ENCODE measurements at regions not wholly inside any gene's neighbourhood (a gene's known extent, or its start where the extent isn't known, plus 50 kb on each side); places are given as distances from the start of the nearest gene placed in this dataset.

- H3K27ac ChIP-seq (ENCODE audit: low read depth in 2 of 2, low read length in 1 of 2): no peak overlapping the region
- no peak overlapping the region for H3K9ac ChIP-seq
- TF ChIP-seq FOXM1 (IDR thresholded peaks at IDR 0.05; ENCODE audit: low read depth) (no peak), FOXJ3 (CRISPR knock-in tag; IDR thresholded peaks at IDR 0.05) (no peak)
- H3K79me2 ChIP-seq (ENCODE audit: insufficient read depth): no peaks in the 10 kb centered on the region
- H3F3A ChIP-seq (replicated peaks; ENCODE audit: insufficient read depth): no peaks in the 10 kb centered on the region
- H3K4me1 ChIP-seq (ENCODE audit: control insufficient read depth in 1 of 2, insufficient read depth in 2 of 2, low read depth in 1 of 2, low read length in 1 of 2): no peaks in the 10 kb centered on the region; a peak in 1 of 4 replicates
- H2AFZ ChIP-seq (ENCODE audit: low read depth): no peak overlapping the region
- no peaks in the 10 kb centered on the region for H3K27me3 ChIP-seq (ENCODE audit: insufficient read depth)
- no peak overlapping the region for H3K4me3 ChIP-seq (ENCODE audit: low read depth in 2 of 2, low read length in 1 of 2)
- ChIA-PET POLR2A (no interaction called here), CTCF (no interaction called here)
- WGBS (ENCODE audit: low lambda C conversion rate): 13% methylated on average over 2 of the region's 2 CpGs
- H3K36me3 ChIP-seq (replicated peaks in 1 of 2; ENCODE audit: control insufficient read depth in 1 of 2, insufficient read depth in 2 of 2, low read length in 1 of 2): no peaks in the 10 kb centered on the region
- H4K20me1 ChIP-seq (ENCODE audit: insufficient read depth): no peaks in the 10 kb centered on the region
- no peaks in the 10 kb centered on the region for H3K9me3 ChIP-seq
- DNase-seq: no peak
- H3K4me2 ChIP-seq: no peak overlapping the region
- H3K9me2 ChIP-seq: no peaks in the 10 kb centered on the region
Observed at GRCh38 chr4:18185491-18185890, 163.9 kb upstream of the LCORL start.

GRCh38 chr4:18180892-18181291, 159.3 kb upstream of the LCORL start:
- no peak for TF ChIP-seq NRF1 (IDR thresholded peaks at IDR 0.05; ENCODE audit: low read depth, low read length)
- no peak for TF ChIP-seq EP300 (IDR thresholded peaks at IDR 0.05; ENCODE audit: borderline replicate concordance in 1 of 2, low read depth in 1 of 2, low read length in 1 of 2)
- no peak for TF ChIP-seq USF1 (IDR thresholded peaks at IDR 0.05; ENCODE audit: borderline replicate concordance, low read depth)
- no peak for TF ChIP-seq MAX (IDR thresholded peaks at IDR 0.05; ENCODE audit: low read depth)
- TF ChIP-seq REST (IDR thresholded peaks at IDR 0.05; ENCODE audit: low read depth, low read length): no peak
- no peak for TF ChIP-seq ELF1 (IDR thresholded peaks at IDR 0.05)
- TF ChIP-seq RXRA (IDR thresholded peaks at IDR 0.05; ENCODE audit: borderline replicate concordance, low read depth): no peak
- no peak for TF ChIP-seq TEAD4 (IDR thresholded peaks at IDR 0.05; ENCODE audit: borderline replicate concordance, insufficient read depth)
- TF ChIP-seq JUND (IDR thresholded peaks at IDR 0.05): no peak
- no peaks in the 10 kb centered on the region for H3K27me3 ChIP-seq (ENCODE audit: insufficient read depth)
- no peaks in the 10 kb centered on the region for H3K9me3 ChIP-seq
- H3K27ac ChIP-seq (ENCODE audit: low read depth in 2 of 2, low read length in 1 of 2): no peak overlapping the region
- no peaks in the 10 kb centered on the region for H3K36me3 ChIP-seq (replicated peaks in 1 of 2; ENCODE audit: control insufficient read depth in 1 of 2, insufficient read depth in 2 of 2, low read length in 1 of 2)
- H3K79me2 ChIP-seq (ENCODE audit: insufficient read depth): no peaks in the 10 kb centered on the region
- H2AFZ ChIP-seq (ENCODE audit: low read depth): no peak overlapping the region
- no peaks in the 10 kb centered on the region for H3K9me2 ChIP-seq
- H4K20me1 ChIP-seq (ENCODE audit: insufficient read depth): no peaks in the 10 kb centered on the region
- no peak overlapping the region for H3K4me3 ChIP-seq (ENCODE audit: low read depth in 2 of 2, low read length in 1 of 2)
- no peak overlapping the region for H3K4me2 ChIP-seq
- no peaks in the 10 kb centered on the region for H3K4me1 ChIP-seq (ENCODE audit: control insufficient read depth in 1 of 2, insufficient read depth in 2 of 2, low read depth in 1 of 2, low read length in 1 of 2)
- H3K9ac ChIP-seq: no peak overlapping the region
- no peak for DNase-seq
- ChIA-PET POLR2A (no interaction called here), CTCF (no interaction called here)
- no peaks in the 10 kb centered on the region for H3F3A ChIP-seq (replicated peaks; ENCODE audit: insufficient read depth)

Measured in SK-N-SH (cell line).